MCF 10A (cell line): ENCODE measurements at regions not wholly inside any gene's neighbourhood (a gene's known extent, or its start where the extent isn't known, plus 50 kb on each side); places are given as distances from the start of the nearest gene placed in this dataset.

ENCODE experiments used
- BruUV-seq: library from RNA; stranded (reverse); fragments of 400-500 nt; replicated peaks from 2 replicates; lab custom pipeline; 2021; lab: Mats Ljungman, UMichigan
- CTCF ChIA-PET: fragments of 300-600 bp; sonication (Branson Sonifier 250); formaldehyde crosslinking; extraction: SDS; loops from one replicate; lab custom pipeline; 2021; ENCODE audit warnings: antibody characterized with exemption, inconsistent platforms; lab: Yijun Ruan, JAX
- POLR2A ChIA-PET: fragments of 300-600, 350-650 bp; sonication (Branson Sonifier 250); formaldehyde crosslinking; extraction: SDS; loops from one replicate; lab custom pipeline; 2020; ENCODE audit warnings: antibody characterized with exemption, inconsistent platforms; lab: Yijun Ruan, JAX
- DNase-seq: peaks from one replicate; pipeline ENCODE4 v3.0.0-alpha.2; 2018; ENCODE audit not compliant: unreplicated experiment
- H3K27ac Mint-ChIP-seq: one replicate; pipeline ENCODE4 v1.8.0; 2022; ENCODE audit warnings: mild to moderate bottlenecking, low read depth, mixed read lengths; ENCODE audit not compliant: unreplicated experiment
- H3K27me3 Mint-ChIP-seq: one replicate; pipeline ENCODE4 v1.8.0; 2022; ENCODE audit warnings: mixed read lengths; ENCODE audit not compliant: insufficient read depth, unreplicated experiment
- H3K36me3 Mint-ChIP-seq: one replicate; pipeline ENCODE4 v1.8.0; 2022; ENCODE audit warnings: mild to moderate bottlenecking, moderate library complexity, mixed read lengths; ENCODE audit not compliant: insufficient read depth, unreplicated experiment
- H3K4me1 Mint-ChIP-seq: one replicate; pipeline ENCODE4 v1.8.0; 2022; ENCODE audit warnings: mixed read lengths; ENCODE audit not compliant: insufficient read depth, unreplicated experiment
- H3K4me3 Mint-ChIP-seq: one replicate; pipeline ENCODE4 v1.8.0; 2022; ENCODE audit warnings: mild to moderate bottlenecking, moderate library complexity, mixed read lengths; ENCODE audit not compliant: unreplicated experiment
- H3K9me3 Mint-ChIP-seq: one replicate; pipeline ENCODE4 v1.8.0; 2022; ENCODE audit warnings: mixed read lengths; ENCODE audit not compliant: unreplicated experiment
- intact Hi-C: fragments of 100-400 bp; cut with micrococcal nuclease; formaldehyde crosslinking; loops from 2 replicates; pipeline ENCODE4 v1.14.1; 2022
- TF ChIP-seq, protein P1 (sequence below): fragments of 200-600 bp; IDR thresholded peaks from one replicate; pipeline ENCODE4 v1.8.0; 2022; ENCODE audit warnings: antibody characterized with exemption, mild to moderate bottlenecking; ENCODE audit not compliant: unreplicated experiment

DNA sequence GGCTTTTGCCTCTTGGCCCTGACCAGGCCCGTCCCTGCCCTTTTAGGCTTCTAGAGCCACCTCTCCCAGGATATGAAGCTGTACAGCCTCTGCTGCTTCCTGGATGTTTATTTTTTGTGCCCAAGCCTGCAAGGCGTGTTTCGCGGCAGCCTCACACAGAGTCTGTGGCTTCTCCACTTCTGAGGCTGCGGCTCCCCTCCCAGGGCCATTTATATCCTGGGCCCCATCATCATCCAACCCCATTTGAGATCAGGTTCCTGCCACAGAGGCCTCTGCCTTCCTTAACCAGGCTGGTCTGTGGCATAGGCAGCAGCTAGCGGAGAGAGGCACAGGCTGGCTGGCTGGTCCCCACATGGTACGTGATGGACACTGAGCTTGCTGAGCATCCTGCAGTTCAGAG is 114.1 kb upstream of the PWP1 start:
- H3K36me3 Mint-ChIP-seq: no peaks in the 10 kb centered on the region
- H3K9me3 Mint-ChIP-seq: no peaks in the 10 kb centered on the region
- TF ChIP-seq, protein P1, sequence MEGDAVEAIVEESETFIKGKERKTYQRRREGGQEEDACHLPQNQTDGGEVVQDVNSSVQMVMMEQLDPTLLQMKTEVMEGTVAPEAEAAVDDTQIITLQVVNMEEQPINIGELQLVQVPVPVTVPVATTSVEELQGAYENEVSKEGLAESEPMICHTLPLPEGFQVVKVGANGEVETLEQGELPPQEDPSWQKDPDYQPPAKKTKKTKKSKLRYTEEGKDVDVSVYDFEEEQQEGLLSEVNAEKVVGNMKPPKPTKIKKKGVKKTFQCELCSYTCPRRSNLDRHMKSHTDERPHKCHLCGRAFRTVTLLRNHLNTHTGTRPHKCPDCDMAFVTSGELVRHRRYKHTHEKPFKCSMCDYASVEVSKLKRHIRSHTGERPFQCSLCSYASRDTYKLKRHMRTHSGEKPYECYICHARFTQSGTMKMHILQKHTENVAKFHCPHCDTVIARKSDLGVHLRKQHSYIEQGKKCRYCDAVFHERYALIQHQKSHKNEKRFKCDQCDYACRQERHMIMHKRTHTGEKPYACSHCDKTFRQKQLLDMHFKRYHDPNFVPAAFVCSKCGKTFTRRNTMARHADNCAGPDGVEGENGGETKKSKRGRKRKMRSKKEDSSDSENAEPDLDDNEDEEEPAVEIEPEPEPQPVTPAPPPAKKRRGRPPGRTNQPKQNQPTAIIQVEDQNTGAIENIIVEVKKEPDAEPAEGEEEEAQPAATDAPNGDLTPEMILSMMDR: no peak
- no peak overlapping the region for H3K4me3 Mint-ChIP-seq
- intact Hi-C loops: no loop called here
- no peaks in the 10 kb centered on the region for H3K4me1 Mint-ChIP-seq
- BruUV-seq: no TSS peak
- POLR2A ChIA-PET: no interaction called here
- no peak for DNase-seq
- CTCF ChIA-PET: interaction anchor here (0.6 to 1.1 kb wide), 3 partner anchors 69 to 467 kb away, joined by 3 to 6 read pairs (median 3); no protein-coding TSS in a partner anchor
- no peaks in the 10 kb centered on the region for H3K27me3 Mint-ChIP-seq
- H3K27ac Mint-ChIP-seq: no peak overlapping the region

DNA sequence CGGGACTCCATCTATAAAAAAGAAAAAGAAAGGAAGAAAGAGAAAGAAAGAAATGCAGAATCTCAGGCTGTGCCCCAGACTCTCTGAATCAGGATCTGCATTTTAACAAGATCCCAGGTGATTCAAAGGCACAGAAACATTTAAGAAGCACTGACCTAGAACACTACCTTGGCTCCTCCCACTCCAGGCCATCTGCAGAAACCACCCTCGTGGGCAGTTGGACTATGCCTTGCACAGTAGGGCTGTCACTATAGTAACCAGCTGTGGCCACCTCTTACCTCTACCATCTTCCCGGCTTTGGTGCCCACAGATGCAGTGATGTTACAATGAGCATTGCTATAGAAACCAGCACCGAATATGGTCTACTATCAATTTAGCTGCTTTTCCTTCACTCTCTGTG is 110.9 kb upstream of the PWP1 start:
- intact Hi-C loops: no loop called here
- no peaks in the 10 kb centered on the region for H3K9me3 Mint-ChIP-seq
- no peak overlapping the region for H3K27ac Mint-ChIP-seq
- POLR2A ChIA-PET: no interaction called here
- CTCF ChIA-PET: interaction anchor here (1.7 kb wide), 1 partner anchor 444 kb away, joined by 4 read pairs; no protein-coding TSS in a partner anchor
- H3K4me1 Mint-ChIP-seq: no peaks in the 10 kb centered on the region
- peaks cover 6% of the 10 kb centered on the region for H3K36me3 Mint-ChIP-seq
- DNase-seq: no peak
- TF ChIP-seq, protein P1: no peak
- BruUV-seq: no TSS peak
- H3K27me3 Mint-ChIP-seq: no peaks in the 10 kb centered on the region
- no peak overlapping the region for H3K4me3 Mint-ChIP-seq

DNA sequence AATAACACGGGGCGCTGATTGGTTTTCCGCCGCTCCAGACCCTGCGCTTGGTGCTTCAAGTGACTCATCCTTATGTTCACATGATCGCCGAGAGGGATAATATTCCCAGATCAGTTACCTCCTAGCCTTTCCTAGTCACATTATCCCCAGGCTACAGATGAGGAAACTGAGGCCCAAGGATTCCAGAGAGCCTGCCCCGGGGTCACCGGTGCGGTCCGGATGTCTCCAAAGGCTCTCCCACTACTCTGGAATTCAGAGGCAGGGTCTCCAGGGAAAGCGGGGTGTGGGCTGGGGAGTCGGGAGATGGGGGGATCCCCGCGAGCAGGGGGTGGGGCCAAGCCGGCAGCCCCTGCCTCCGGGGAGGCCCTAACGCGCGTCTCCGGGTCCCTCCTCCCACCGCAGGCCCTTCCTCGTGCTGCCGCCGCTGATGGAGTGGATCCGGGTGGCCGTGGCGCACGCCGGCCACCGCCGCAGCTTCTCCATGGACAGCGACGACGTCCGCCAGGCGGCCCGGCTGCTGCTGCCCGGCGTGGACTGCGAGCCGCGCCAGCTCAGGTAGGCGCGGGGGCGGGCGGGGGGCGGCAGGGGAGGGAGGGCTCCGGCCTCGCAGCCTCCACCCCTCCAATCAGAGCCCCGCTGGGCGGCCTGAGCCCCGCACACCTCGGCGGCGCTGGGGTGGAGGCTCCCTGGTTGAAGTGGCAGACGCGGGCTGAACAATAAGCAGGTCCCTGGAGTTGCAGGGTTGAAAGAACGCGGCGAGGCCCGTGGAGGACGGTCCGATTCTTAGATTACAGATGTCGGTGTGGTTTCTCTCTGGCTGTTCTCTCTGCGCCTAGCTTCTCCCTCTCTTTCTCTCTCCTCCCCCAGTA is 104.6 kb upstream of the PWP1 start:
- Mint-ChIP-seq H3K36me3 (peaks cover 12% of the 10 kb centered on the region), H3K4me3 (no peak overlapping the region), H3K27ac (no peak overlapping the region), H3K4me1 (no peaks in the 10 kb centered on the region), H3K9me3 (no peaks in the 10 kb centered on the region), H3K27me3 (no peaks in the 10 kb centered on the region)
- TF ChIP-seq, protein P1: no peak
- no peak for DNase-seq
- ChIA-PET CTCF (no interaction called here), POLR2A (no interaction called here)
- BruUV-seq: no TSS peak
- intact Hi-C loops: no loop called here

DNA sequence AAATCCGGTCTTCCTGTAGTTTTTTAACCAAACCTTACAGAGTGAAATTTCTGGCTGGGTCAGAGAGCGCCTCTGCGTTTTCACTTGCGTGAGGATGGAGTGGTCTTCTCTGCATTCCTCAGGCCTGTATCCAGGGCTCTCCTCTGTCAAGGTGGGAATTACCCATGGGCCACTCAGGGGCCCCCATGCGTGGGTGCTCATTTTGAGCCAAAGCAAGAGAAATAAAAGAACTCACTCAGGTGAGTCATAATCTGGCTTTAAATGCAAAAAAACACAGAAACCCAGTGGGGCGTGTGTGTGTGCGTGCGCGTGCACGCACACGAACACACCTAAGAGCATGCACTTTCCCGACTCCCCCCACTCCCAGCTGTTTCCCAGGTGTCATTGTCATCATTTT is 104.0 kb upstream of the PWP1 start:
- ChIA-PET CTCF (no interaction called here), POLR2A (no interaction called here)
- Mint-ChIP-seq H3K27me3 (no peaks in the 10 kb centered on the region), H3K27ac (no peak overlapping the region), H3K9me3 (peaks cover 2% of the 10 kb centered on the region), H3K36me3 (peaks cover 12% of the 10 kb centered on the region), H3K4me3 (no peak overlapping the region), H3K4me1 (no peaks in the 10 kb centered on the region)
- no TSS peak for BruUV-seq
- no peak for DNase-seq
- TF ChIP-seq, protein P1: no peak
- intact Hi-C loops: no loop called here
